ENCODE measurements at regions not wholly inside any gene's neighbourhood (a gene's known extent, or its start where the extent isn't known, plus 50 kb on each side); places are given as distances from the start of the nearest gene placed in this dataset.
"Not testable (repeated sequence)": the region's sequence is repeated elsewhere in the genome, so short reads cannot be mapped to it uniquely, and the experiment has no call there.

DNA sequence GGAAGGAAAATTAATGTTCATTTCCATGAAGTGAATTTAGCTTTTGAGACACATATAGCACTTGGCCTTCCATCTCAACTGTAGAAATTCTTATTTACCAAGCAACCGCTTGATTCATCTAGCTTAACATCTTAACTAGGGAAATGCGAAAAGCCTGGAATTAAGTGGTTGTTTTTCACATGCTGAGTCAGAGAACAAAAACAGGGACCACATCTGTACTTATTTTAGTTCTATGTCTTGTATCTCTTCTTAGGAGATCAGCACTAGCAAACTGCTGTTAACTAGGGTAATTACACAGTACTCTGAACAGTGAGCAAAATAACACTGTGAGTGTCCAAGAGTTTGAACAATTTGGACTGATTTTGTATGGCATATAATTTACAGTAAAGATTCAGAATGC, 590.9 kb upstream of the NRSN1 start:
- Mint-ChIP-seq H3K4me3 (no peak overlapping the region), H3K27me3 (no peaks in the 10 kb centered on the region), H3K4me1 (no peaks in the 10 kb centered on the region), H3K36me3 (no peaks in the 10 kb centered on the region), H3K9me3 (peaks cover 3% of the 10 kb centered on the region), H3K27ac (no peak overlapping the region)
- ATAC-seq, result no peak

DNA sequence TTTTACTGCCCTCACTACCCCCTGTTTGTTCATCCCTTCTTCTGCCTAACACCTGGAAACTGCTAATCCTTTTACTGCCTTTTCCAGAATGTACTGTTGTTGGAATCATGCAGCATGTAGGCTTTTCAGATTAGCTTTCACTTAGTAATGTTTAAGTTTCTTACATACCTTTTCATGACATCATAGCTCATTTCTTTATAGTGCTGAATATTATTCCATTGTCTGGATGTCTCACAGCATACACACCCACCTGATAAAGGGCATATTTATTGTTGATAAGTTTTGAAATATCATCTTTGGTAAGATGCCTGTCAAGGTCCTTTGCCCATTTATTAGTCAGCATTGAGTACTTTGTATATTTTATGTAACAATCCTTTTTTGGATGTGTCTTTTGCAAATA, 588.2 kb upstream of the NRSN1 start:
- Mint-ChIP-seq H3K9me3 (no peaks in the 10 kb centered on the region), H3K36me3 (no peaks in the 10 kb centered on the region), H3K27me3 (no peaks in the 10 kb centered on the region), H3K27ac (no peak overlapping the region), H3K4me3 (no peak overlapping the region), H3K4me1 (no peaks in the 10 kb centered on the region)
- no peak for ATAC-seq

DNA sequence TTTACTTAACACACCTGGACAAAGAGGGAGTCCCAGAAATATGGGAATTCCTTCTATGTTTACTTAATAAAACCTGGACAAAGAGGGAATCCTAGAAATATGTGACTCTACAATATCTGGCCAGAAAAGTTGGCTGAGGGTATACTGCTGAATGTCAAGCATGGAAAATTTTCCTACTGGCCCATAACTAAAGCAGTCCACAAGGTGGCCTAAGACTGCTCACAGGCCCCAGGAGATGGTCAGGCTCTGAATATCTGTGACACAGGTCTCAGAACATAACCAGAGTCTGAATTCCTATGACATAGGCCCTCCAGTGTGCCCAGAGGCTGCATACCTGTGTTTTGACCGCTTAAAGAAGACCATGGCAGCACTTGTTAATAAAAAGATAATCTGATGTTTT, 578.2 kb upstream of the NRSN1 start:
- Mint-ChIP-seq H3K36me3 (no peaks in the 10 kb centered on the region), H3K27ac (no peak overlapping the region), H3K27me3 (no peaks in the 10 kb centered on the region), H3K9me3 (peaks cover 11% of the 10 kb centered on the region), H3K4me1 (no peaks in the 10 kb centered on the region), H3K4me3 (no peak overlapping the region)
- no peak for ATAC-seq

DNA sequence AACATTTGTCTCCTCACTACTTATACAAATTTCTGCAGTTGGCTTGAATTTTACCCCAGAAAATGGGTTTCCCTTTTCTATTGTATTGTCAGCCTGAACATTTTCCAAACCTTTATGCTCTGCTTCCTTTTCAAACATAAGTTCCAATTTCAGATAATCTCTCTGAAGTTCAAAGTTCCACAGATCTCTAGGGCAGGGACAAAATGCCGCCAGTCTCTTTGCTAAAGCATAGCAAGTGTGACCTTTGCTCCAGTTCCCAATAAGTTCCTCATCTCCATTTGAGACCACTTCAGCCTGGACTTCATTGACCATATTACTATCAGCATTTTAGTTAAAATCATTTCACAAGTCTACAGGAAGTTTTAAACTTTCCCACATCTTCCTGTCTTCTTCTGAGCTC, 571.1 kb upstream of the NRSN1 start:
- H3K4me1 Mint-ChIP-seq, H3K36me3 Mint-ChIP-seq, H3K4me3 Mint-ChIP-seq, H3K27ac Mint-ChIP-seq, ATAC-seq, H3K27me3 Mint-ChIP-seq: not testable (repeated sequence)
- H3K9me3 Mint-ChIP-seq, result peaks cover 10% of the 10 kb centered on the region

DNA sequence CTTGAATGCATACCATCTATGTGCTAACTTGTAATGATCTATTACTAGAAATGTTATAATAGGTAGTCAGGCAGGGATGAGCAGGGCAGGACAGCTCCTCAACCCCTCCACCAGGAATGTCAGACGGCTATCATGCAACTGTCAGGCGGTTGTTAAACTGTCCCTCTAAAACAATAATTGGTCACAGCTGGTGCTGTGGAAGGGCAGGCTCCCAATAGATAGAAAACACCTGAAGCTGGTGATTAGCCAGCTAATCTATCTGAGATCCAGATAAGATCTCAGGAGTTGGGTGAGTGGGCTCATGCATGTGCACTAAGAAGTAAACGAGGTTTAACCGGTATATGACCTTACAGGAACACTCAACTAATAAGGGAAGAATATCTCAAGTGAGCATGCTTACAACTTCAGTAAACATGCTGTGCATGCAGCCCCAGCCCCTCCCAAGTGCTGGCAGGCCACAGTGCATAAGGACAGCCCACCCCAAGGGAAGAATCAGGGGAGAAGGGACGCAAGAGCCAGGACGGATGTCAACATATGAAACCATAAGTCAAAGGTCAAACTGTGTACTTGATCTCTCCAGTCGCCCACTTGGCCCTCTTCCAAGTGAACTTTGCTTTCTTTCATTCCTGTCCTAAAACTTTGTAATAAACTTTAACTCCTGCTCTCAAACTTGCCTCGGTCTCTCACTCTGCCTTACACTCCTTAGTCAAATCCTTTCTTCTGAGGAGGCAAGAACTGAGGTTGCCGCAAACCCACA, 566.2 kb upstream of the NRSN1 start:
- no peak overlapping the region for H3K4me3 Mint-ChIP-seq
- no peak overlapping the region for H3K27ac Mint-ChIP-seq
- no peaks in the 10 kb centered on the region for H3K36me3 Mint-ChIP-seq
- no peaks in the 10 kb centered on the region for H3K4me1 Mint-ChIP-seq
- peaks cover 14% of the 10 kb centered on the region for H3K9me3 Mint-ChIP-seq
- no peaks in the 10 kb centered on the region for H3K27me3 Mint-ChIP-seq
- ATAC-seq, result no peak

DNA sequence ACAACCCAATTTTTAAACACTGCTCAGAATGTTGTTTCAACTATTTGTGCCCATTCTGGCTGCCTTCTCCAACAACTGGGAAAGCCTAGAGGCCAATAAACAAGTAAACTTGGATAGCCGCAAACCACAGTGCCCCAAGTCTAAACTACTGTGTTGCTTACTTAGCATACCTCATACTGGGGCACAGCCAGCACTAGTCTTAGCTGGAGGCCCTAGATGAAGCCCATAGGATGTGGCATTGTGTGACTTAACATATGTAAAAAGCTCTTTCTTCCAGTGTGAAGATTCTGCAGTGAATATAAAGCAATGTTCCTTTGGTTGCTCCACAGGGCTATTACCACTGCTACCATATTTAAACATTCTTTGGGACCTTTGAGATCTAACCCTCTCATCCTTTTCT, 564.3 kb upstream of the NRSN1 start:
- Mint-ChIP-seq H3K4me1 (no peaks in the 10 kb centered on the region), H3K36me3 (no peaks in the 10 kb centered on the region), H3K27ac (no peak overlapping the region), H3K4me3 (no peak overlapping the region), H3K9me3 (peaks cover 10% of the 10 kb centered on the region), H3K27me3 (no peaks in the 10 kb centered on the region)
- no peak for ATAC-seq

DNA sequence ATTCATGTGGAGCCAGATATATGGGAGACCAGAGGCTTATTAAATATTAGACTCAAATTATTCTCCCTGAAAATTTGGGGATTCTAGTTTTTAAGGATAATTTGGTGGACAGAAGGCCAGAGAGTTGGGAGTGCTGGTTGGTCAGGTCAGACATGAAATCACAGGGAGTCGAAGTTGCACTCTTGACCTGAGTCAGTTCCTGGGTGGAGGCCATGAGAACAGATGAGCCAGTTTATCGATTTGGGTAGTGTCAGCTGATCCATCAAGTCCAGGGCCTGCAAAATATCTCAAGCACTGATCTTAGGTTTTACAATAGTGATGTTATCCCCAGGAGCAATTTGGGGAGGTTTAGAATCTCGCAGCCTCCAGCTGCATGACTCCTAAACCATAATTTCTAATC, 563.5 kb upstream of the NRSN1 start:
- H3K4me1 Mint-ChIP-seq, result no peaks in the 10 kb centered on the region
- no peak for ATAC-seq
- H3K36me3 Mint-ChIP-seq, result no peaks in the 10 kb centered on the region
- peaks cover 13% of the 10 kb centered on the region for H3K9me3 Mint-ChIP-seq
- H3K27ac Mint-ChIP-seq, result no peak overlapping the region
- no peaks in the 10 kb centered on the region for H3K27me3 Mint-ChIP-seq
- no peak overlapping the region for H3K4me3 Mint-ChIP-seq

DNA sequence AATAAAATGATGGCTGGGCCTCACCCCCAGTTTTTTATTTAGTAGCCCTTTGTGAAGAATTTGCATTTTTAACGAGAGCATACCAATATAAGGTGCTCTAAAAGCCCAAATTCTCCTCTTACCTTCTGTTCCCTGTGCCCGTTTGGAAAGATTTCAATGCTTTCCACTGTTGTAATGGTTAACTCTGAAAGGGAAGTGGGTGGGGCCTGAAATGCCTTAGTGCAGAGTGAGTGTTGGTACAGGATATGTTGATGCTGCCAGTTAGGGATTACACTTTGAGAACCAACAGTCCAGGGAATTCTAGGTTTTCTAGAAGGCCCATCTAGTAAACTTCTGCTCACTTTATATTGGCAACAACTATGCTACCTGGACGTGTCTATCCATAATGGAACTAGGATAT, 562.7 kb upstream of the NRSN1 start:
- Mint-ChIP-seq H3K27me3 (no peaks in the 10 kb centered on the region), H3K4me1 (no peaks in the 10 kb centered on the region), H3K4me3 (no peak overlapping the region), H3K27ac (no peak overlapping the region), H3K9me3 (peaks cover 10% of the 10 kb centered on the region), H3K36me3 (no peaks in the 10 kb centered on the region)
- ATAC-seq, result no peak

DNA sequence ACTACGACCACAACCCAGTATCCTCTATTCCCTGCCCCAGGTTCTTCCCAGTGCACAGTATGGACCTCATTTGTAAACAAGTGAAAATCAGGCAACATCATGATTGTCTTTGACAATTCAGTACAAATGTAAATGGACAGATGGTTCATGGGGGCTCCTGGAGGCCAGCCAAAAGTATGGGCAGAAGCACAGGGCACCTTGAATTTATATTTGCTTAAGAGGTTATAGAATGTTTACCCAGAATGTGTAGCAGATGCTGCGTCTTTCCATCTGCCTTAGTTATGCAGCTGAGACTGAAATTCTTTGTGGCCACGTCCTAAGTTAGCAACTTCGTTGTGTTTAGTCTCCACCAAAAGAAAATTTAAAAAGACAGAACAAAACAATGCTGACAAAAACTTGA, 559.6 kb upstream of the NRSN1 start:
- no peak for ATAC-seq
- Mint-ChIP-seq H3K4me1 (no peaks in the 10 kb centered on the region), H3K4me3 (no peak overlapping the region), H3K27ac (no peak overlapping the region), H3K36me3 (no peaks in the 10 kb centered on the region), H3K9me3 (peaks cover 14% of the 10 kb centered on the region), H3K27me3 (no peaks in the 10 kb centered on the region)

DNA sequence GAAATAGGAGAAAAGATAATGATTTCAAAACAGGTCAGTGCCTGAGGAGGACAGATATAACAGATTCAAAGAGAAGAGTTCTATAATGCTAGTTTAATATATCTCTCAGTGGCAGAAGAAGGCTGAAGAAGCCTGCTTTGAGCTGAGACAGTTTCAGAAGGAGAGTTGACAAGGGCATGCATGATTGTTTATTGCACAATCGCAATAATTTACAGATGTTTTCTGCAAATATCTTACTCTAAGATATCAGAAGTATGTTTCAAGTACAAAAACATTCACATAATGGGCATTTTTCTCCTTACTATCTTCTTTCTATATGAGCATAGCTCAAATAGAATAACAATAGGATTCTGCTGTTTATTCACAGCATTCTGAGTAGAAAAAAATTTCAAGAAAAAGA, 557.7 kb upstream of the NRSN1 start:
- no peaks in the 10 kb centered on the region for H3K4me1 Mint-ChIP-seq
- no peaks in the 10 kb centered on the region for H3K27me3 Mint-ChIP-seq
- ATAC-seq, result no peak
- H3K4me3 Mint-ChIP-seq, result no peak overlapping the region
- H3K27ac Mint-ChIP-seq, result no peak overlapping the region
- peaks cover 11% of the 10 kb centered on the region for H3K9me3 Mint-ChIP-seq
- no peaks in the 10 kb centered on the region for H3K36me3 Mint-ChIP-seq

DNA sequence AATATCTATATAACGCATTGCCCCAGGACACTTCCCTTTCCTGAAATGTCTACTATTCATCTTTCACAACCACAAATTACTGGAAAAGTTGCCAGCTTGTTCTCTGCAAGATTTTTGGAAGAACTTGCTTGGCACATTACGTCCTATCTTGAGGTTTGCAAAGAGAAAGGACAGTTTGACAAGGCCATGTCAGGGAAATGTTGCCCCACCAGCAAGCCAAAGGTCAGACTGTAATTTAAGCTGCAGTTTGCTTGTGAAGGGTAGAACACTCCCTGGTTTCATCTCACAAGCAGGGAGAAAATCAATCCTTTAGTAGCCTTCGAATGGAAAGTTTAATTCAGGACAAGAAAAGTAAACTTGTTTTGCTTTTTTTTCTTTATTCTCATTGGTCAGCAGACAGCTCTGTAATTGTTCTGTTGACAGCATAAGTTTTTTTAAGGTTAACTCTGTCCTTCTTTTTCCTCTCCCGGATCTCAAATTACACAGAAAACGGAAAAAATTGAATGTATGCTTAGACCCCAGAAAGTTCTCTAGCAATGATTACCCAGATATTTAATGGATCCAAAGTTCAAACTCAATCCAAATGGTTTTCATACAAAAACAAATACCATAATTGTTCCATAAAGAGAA, 541.8 kb upstream of the NRSN1 start:
- Mint-ChIP-seq H3K4me1 (no peaks in the 10 kb centered on the region), H3K27ac (no peak overlapping the region), H3K9me3 (peaks cover 3% of the 10 kb centered on the region), H3K4me3 (no peak overlapping the region), H3K36me3 (no peaks in the 10 kb centered on the region), H3K27me3 (no peaks in the 10 kb centered on the region)
- ATAC-seq, result no peak

DNA sequence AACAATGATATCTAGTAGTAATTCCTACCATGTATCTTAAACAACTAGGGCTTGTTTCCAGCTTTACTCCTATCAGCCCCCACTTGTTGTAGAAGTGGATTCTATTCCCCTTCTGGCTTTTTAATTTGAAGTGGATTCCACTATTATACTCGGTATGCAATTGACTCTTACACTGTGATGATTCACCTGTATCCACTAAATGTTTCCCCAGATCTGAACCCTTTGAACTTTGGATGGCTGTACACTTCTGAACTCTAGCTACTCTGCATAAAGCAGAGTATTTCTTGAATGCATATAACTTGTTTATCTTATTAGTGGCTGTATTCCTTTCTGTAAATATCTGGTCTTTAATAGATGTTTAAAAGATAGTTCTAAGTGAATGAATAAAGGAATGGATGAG, 538.4 kb upstream of the NRSN1 start:
- Mint-ChIP-seq H3K4me1 (no peaks in the 10 kb centered on the region), H3K27ac (no peak overlapping the region), H3K36me3 (no peaks in the 10 kb centered on the region), H3K9me3 (peaks cover 3% of the 10 kb centered on the region), H3K27me3 (no peaks in the 10 kb centered on the region), H3K4me3 (no peak overlapping the region)
- no peak for ATAC-seq

DNA sequence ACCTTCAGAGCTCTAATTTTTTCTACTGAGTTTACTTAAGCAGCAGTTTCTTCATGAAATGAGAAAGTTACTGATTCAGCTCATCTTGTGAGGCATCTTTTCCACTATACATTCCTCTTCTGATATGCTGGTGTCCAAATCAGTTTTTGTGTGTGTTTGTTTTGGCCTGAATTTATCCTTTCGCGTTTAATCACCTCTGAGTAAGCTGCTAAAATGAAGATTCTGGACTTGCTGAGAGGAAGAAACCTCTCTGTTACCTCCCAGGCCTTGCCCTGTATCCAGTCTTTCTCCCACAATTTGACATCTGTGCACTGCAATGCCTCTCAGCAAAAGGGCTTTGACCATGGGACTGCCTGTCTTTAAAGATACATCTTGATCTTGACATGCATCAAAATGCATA, 536.2 kb upstream of the NRSN1 start:
- Mint-ChIP-seq H3K36me3 (no peaks in the 10 kb centered on the region), H3K9me3 (peaks cover 7% of the 10 kb centered on the region), H3K4me3 (no peak overlapping the region), H3K4me1 (no peaks in the 10 kb centered on the region), H3K27me3 (no peaks in the 10 kb centered on the region), H3K27ac (no peak overlapping the region)
- ATAC-seq, result no peak

DNA sequence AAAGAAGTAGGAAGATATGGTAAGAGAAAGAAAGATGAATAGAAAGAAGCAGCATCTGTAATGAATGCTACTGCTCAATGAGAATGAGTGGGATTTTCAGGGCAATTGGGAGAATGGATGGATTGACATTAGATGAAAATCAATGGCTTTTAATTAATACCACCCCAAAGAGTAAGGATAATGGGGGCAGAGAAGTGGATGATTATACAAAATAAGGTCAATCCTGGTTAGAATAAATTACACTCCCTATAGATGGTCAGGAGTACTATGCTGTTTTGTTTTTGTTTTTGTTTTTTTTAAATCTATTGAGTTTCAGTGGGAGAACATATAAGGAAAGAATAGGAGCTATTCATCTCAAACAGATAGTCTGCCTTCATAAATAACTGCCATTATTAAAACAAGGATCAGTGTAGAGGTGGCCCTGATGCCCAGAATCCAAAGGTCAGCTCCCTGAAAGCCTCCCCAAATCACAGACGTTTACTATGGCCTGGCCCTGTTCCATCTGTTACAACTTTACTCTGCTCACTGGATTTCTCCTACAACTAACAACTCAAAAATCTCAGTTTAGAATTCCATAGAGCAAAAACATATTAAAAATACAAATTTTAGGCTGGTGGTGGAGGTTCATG, 535.4 kb upstream of the NRSN1 start:
- Mint-ChIP-seq H3K36me3 (no peaks in the 10 kb centered on the region), H3K27ac (no peak overlapping the region), H3K27me3 (no peaks in the 10 kb centered on the region), H3K9me3 (peaks cover 4% of the 10 kb centered on the region), H3K4me1 (no peaks in the 10 kb centered on the region), H3K4me3 (no peak overlapping the region)
- no peak for ATAC-seq

DNA sequence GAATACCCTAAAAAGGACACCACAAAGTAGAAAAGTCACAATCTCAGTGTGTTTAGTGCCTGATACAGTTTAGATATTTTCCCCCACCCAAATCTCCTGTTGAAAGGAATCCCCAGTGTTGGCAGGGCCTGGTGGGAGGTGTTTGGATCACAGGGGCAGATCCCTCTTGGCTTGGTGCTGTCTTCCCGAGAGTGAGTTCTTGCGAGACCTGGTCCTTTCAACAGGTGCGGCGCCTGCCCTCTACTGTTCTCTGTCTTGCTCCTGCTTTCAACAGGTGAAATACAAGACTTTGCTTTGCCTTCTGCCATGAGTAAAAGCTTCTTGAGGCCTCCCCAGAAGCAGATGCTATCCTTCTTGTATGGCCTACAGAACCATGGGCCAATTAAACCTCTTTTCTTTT, 534.3 kb upstream of the NRSN1 start:
- ATAC-seq, result no peak
- no peaks in the 10 kb centered on the region for H3K36me3 Mint-ChIP-seq
- no peak overlapping the region for H3K27ac Mint-ChIP-seq
- no peak overlapping the region for H3K4me3 Mint-ChIP-seq
- H3K9me3 Mint-ChIP-seq, result peaks cover 4% of the 10 kb centered on the region
- H3K27me3 Mint-ChIP-seq, result no peaks in the 10 kb centered on the region
- H3K4me1 Mint-ChIP-seq, result no peaks in the 10 kb centered on the region

DNA sequence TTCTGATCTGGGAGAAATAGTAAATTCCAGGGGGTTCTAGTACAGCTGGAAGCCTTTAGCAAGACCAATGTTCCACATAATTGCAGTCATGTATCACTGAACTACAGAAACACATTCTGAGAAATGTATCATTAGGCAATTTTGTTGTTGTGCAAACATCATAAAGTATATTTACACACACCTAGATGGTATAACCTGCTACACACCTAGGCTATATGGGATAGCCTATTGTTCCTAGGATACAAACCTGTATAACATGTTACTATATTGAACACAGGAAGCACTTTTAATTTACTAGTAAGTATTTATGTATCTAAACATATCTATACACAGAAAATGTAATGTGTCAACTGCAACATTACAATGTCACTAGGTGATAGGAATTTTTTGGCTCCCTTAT, 525.9 kb upstream of the NRSN1 start:
- H3K4me3 Mint-ChIP-seq, result no peak overlapping the region
- peaks cover 16% of the 10 kb centered on the region for H3K9me3 Mint-ChIP-seq
- ATAC-seq, result no peak
- H3K36me3 Mint-ChIP-seq, result no peaks in the 10 kb centered on the region
- no peaks in the 10 kb centered on the region for H3K4me1 Mint-ChIP-seq
- no peaks in the 10 kb centered on the region for H3K27me3 Mint-ChIP-seq
- no peak overlapping the region for H3K27ac Mint-ChIP-seq
